NCI-H2081 treated with DMSO at 0.1 percent for 48 hours (cell line): ENCODE measurements at regions not wholly inside any gene's neighbourhood (a gene's known extent, or its start where the extent isn't known, plus 50 kb on each side); places are given as distances from the start of the nearest gene placed in this dataset.

ENCODE experiments used
- DNase-seq: peaks from one replicate; lab custom pipeline; 2025; lab: John Stamatoyannopoulos, UW

GRCh38 chr10:60466267-60467201 is 76.9 kb upstream of the ANK3 start:
- DNase-seq: no peak

- DNase-seq: no peak
Observed at GRCh38 chr10:60465801-60466200, 76.1 kb upstream of the ANK3 start.

GRCh38 chr10:60464659-60465058 is 75.0 kb upstream of the ANK3 start:
- DNase-seq: no peak

- no peak for DNase-seq
Observed at GRCh38 chr10:60463746-60464145, 74.1 kb upstream of the ANK3 start.

GRCh38 chr10:60461688-60462087 is 72.0 kb upstream of the ANK3 start:
- no peak for DNase-seq

GRCh38 chr10:60459701-60460457 is 70.2 kb upstream of the ANK3 start:
- DNase-seq: no peak

GRCh38 chr10:60456053-60456452 is 66.4 kb upstream of the ANK3 start:
- no peak for DNase-seq

- DNase-seq: no peak
Observed at GRCh38 chr10:60454336-60454735, 64.7 kb upstream of the ANK3 start.

GRCh38 chr10:60453036-60453435 is 63.4 kb upstream of the ANK3 start:
- DNase-seq: no peak

GRCh38 chr10:60450291-60450690 is 60.6 kb upstream of the ANK3 start:
- DNase-seq: no peak

- no peak for DNase-seq
Observed at GRCh38 chr10:60448246-60448645, 58.6 kb upstream of the ANK3 start.

GRCh38 chr10:60446851-60447250 is 57.2 kb upstream of the ANK3 start:
- no peak for DNase-seq

GRCh38 chr10:60446070-60446833 is 56.6 kb upstream of the ANK3 start:
- DNase-seq: no peak

- no peak for DNase-seq
Observed at GRCh38 chr10:60444494-60445064, 54.9 kb upstream of the ANK3 start.

GRCh38 chr10:60443346-60443745 is 53.7 kb upstream of the ANK3 start:
- no peak for DNase-seq

GRCh38 chr10:60441515-60441914 is 51.8 kb upstream of the ANK3 start:
- DNase-seq: no peak

- DNase-seq: no peak
Observed at GRCh38 chr10:60439641-60440040, 50.0 kb upstream of the ANK3 start.
